ENCODE measurements at regions not wholly inside any gene's neighbourhood (a gene's known extent, or its start where the extent isn't known, plus 50 kb on each side); places are given as distances from the start of the nearest gene placed in this dataset.

- DNase-seq (ENCODE audit: low read depth) = peak; percentile 87
These were observed 135.3 kb downstream of the RFC3 start for GRCh38 chr13:33953203-33953602.

GRCh38 chr13:33953781-33954180, 135.8 kb downstream of the RFC3 start:
- no peak for DNase-seq (ENCODE audit: low read depth)

- no peak for DNase-seq (ENCODE audit: low read depth)
These were observed 138.4 kb downstream of the RFC3 start for GRCh38 chr13:33956346-33956745.

- DNase-seq (ENCODE audit: low read depth) = no peak
These were observed 139.6 kb downstream of the RFC3 start for GRCh38 chr13:33957497-33957905.

GRCh38 chr13:33958964-33959363, 141.0 kb downstream of the RFC3 start:
- no peak for DNase-seq (ENCODE audit: low read depth)

GRCh38 chr13:33963134-33963533, 145.2 kb downstream of the RFC3 start:
- no peak for DNase-seq (ENCODE audit: low read depth)

- no peak for DNase-seq (ENCODE audit: low read depth)
These were observed 145.9 kb downstream of the RFC3 start for GRCh38 chr13:33963895-33964294.

- no peak for DNase-seq (ENCODE audit: low read depth)
These were observed 150.9 kb downstream of the RFC3 start for GRCh38 chr13:33968520-33969507.

GRCh38 chr13:33970746-33971561, 153.0 kb downstream of the RFC3 start:
- DNase-seq (ENCODE audit: low read depth) = no peak

- DNase-seq (ENCODE audit: low read depth) = no peak
These were observed 153.5 kb downstream of the RFC3 start for GRCh38 chr13:33971562-33971819.

GRCh38 chr13:33973194-33973593, 155.2 kb downstream of the RFC3 start:
- DNase-seq (ENCODE audit: low read depth) = no peak

GRCh38 chr13:33976965-33977364, 159.0 kb downstream of the RFC3 start:
- no peak for DNase-seq (ENCODE audit: low read depth)

- no peak for DNase-seq (ENCODE audit: low read depth)
These were observed 160.7 kb downstream of the RFC3 start for GRCh38 chr13:33978653-33979052.

GRCh38 chr13:33992881-33993336, 175.0 kb downstream of the RFC3 start:
- DNase-seq (ENCODE audit: low read depth) = no peak

- DNase-seq (ENCODE audit: low read depth) = no peak
These were observed 176.2 kb downstream of the RFC3 start for GRCh38 chr13:33994198-33994597.

GRCh38 chr13:33994826-33995502, 177.0 kb downstream of the RFC3 start:
- DNase-seq (ENCODE audit: low read depth) = no peak

GRCh38 chr13:33996636-33997035, 178.7 kb downstream of the RFC3 start:
- DNase-seq (ENCODE audit: low read depth) = no peak

- no peak for DNase-seq (ENCODE audit: low read depth)
These were observed 179.6 kb downstream of the RFC3 start for GRCh38 chr13:33997574-33997973.

- DNase-seq (ENCODE audit: low read depth) = no peak
These were observed 182.1 kb downstream of the RFC3 start for GRCh38 chr13:33999811-34000605.

- no peak for DNase-seq (ENCODE audit: low read depth)
These were observed 183.0 kb downstream of the RFC3 start for GRCh38 chr13:34000955-34001354.

- no peak for DNase-seq (ENCODE audit: low read depth)
These were observed 183.4 kb downstream of the RFC3 start for GRCh38 chr13:34001389-34001788.

GRCh38 chr13:34002141-34002540, 184.2 kb downstream of the RFC3 start:
- no peak for DNase-seq (ENCODE audit: low read depth)

Data from GM04503 (cell line).